HPDE6-E6E7 (cell line): ENCODE measurements at regions not wholly inside any gene's neighbourhood (a gene's known extent, or its start where the extent isn't known, plus 50 kb on each side); places are given as distances from the start of the nearest gene placed in this dataset.

Experiments used
- DNase-seq: peaks from one replicate; pipeline ENCODE4 v3.0.0; 2011; ENCODE audit warnings: missing footprints; ENCODE audit errors: extremely low spot score

DNA sequence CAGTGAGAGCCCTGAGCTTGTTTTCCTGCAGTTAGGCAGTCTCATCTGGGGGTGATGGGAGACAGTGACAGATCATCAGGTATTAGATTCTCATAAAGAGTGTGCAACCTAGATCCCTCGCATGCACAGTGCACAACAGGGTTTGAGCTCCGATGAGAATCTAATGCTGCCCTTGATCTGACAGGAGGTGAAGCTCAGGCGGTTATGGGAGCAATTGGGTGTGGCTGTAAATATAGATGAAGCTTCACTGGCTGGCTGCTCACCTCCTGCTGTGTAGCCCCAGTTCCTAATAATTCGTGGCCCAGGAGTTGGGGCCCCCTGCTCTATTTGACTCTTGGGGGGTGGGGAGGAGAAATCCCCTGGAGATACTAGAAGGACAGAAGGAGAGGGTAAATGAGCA lies 309.4 kb upstream of the STT3B start:
- no peak for DNase-seq

DNA sequence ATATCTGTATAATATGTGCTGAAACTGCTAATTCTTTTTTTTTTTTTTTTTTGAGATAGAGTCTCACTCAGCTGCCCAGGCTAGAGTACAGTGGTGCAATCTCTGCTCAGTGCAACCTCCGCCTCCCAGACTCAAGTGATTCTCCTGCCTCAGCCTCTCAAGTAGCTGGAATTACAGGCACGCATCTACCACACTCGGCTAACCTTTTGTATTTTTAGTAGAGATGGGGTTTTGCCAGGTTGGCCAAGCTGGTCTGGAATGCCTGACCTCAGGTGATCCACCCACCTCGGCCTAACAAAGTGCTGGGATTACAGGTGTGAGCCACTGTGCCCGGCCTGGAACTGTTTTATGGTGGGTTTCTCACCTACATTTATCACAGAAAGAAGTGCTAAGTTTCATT lies 307.8 kb upstream of the STT3B start:
- DNase-seq, result no peak

DNA sequence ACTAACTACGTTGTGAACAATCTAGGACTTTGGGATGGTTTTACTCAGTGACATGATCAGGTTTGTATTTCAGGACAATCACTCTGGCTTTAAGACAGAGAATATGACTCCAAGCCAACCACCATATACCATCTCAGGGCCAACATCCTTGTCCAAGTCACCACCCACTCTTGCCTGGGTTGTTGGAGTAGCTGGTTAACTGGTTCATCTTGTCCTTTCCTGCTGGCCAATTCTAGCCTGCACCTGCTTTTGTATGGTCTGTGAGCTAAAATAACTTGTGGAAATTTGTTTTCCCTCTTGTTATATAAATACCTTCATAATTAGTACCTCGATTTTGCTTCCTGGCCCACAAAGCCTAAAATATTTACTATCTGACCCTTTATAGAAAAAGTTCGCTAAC lies 306.8 kb upstream of the STT3B start:
- no peak for DNase-seq

DNA sequence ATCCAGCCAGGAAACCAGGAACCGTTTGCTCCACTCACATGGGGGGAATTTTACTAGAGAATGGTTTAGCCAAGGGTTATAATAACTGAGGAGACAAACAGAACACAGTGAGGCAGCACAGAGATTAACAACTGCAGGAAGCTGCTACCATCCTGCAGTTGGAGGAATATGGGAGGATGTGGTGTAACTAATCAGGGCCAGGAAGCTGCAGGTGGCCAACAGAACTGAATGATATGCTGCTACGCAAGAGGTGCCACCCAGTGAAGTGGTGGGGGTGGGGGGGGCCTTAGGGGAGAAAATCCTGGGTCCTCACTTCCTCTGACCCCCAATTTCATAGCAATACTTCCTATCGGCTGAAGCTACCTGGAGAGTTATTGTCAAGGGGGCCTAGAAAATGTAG lies 306.4 kb upstream of the STT3B start:
- DNase-seq, result no peak

DNA sequence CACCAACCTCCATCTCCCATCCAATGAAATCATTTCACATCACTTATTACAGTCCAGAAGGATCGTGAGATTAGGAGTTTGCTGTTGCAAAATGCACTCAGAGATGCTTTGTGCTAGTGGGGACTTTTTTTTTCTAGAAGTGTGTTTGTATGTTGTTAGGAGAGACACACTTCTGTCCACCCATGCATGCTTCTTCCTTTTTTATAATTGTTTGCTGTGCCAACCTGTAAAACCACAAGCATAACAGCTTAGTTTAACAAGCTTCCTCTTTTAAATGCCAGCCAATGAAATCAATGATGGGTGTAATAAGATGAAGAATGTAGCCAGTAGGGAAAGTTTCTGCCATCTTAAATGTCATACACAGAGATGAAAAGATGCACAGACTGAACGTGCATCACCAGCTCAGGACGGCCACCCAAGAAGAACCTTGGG lies 305.6 kb upstream of the STT3B start:
- no peak for DNase-seq

DNA sequence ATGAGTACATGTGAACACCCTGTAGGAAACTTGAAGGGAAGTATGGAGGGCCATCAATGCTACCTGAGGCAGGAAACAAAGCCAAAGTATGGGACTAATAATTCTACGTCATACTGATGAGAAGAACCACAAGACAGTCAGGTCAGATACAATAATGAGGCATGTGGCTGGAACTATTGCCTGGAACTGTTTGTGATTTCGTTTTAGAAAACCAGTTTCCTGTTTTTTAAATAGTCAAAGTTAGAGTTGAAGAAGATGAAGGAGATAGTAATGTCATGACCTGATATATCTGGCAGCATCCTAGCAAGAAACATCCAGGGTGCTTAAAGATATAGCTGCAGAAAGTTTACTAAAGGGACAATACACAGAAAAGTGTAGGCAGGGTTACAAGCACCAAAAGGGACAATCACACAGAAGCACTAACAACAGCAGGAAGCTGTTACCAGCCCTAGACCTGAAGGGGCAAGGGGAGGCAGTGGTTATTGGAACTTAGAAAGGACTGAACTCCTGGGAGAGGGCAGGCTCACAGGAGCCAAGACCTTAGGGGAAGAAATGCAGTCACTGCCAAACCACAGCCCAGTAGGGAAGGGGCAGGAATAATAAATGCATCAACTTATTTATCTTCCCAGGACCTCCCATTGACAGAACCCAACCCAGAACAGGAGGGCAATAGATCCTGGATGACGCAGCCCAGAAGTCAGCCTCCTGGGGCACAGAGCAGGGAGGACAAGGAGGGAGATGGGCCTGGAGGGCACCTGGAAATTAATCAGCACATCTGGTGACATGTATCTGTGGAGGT lies 302.1 kb upstream of the STT3B start:
- DNase-seq, result no peak

DNA sequence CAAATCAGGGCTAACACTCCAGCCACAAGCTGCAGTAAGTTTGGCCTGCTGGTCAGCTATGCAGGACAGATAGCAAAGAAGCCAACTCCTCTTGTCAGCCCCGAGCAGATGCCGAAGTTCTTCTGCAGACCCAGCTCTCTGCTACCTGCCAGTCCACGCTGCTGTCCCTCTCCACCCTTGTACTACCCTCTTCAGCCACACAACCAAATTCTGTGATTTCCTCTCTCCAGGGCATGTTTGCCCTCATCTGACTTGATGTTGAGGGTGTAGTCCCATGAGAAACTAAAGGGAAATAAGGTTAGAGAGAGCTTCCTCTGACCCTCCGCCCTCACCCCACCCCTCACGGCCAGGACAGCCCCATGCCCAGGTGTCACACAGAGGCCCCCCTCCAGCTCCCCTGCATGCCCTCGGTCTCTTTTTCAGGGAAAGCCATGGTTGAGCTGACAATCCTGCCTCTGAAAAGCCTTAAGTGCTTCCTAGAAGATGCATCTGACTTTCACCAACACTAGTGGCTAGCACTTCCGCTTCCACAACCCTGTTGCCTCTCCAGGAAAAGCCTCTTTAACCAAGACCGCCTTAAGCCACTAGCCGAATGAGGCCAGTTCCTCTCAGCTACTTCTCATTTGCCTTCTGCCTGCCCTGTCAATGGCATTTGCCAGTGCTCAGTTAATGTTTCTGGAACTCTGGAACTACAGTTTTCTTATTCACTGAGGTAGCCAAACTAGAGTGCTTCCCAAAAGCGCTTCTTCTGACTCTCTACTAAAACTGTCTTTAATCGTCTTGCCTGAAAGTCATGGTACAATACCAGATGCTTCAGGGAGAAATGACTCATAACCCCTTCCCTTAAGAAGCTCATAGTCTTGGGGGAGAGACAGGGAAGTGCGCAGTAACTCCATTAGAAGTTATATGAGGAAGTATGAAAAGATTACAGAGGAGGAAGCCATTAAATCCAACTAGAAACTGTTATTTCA lies 300.4 kb upstream of the STT3B start:
- no peak for DNase-seq

DNA sequence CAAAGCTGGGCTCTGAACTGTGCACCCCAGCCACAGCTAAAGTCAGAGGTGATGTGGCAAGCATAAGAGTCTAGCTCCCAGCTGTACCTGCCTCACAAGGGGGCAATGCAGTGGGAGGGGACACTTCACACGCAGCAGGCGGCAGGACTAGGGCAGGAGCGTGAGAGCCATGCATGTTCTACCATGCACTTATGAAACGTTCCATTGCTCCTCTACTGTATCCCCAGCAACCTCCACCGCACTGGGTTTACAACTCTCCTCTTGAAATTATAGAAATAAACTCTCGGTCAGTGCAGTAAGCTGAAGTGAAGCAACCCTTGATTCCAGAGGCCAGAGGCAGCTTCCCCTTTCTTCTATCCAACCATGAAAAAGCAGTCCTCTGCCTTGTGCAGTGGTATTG lies 298.6 kb upstream of the STT3B start:
- DNase-seq, result no peak

DNA sequence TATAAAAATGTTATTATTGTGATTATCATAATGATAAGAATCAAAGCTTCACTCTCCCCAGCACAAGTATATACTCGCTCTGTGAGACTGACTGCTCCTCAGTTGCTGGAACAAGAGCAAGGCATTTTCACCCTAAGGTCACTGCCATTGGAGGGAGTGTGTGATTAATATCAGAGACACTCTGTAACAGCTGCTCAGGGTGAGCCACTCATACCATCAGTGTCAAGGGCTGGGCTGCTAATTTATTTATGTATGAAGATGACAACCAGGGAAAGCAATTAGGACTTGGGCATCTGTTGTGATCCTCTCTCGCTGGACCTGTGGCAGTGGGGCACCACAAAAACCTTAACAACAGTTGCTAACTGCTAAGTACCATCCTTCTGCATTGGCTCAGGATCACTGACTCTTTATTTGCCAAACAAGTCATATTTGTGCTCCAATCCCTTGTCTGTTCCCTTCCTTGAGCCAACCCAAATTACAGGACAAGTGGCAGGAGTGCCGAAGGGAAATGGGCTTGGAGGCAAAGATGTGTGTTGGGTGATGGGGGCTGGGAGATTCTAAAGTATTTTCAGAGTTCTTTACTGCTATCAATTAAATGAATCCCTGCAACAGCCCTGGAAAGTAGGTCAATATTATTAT lies 297.5 kb upstream of the STT3B start:
- no peak for DNase-seq

DNA sequence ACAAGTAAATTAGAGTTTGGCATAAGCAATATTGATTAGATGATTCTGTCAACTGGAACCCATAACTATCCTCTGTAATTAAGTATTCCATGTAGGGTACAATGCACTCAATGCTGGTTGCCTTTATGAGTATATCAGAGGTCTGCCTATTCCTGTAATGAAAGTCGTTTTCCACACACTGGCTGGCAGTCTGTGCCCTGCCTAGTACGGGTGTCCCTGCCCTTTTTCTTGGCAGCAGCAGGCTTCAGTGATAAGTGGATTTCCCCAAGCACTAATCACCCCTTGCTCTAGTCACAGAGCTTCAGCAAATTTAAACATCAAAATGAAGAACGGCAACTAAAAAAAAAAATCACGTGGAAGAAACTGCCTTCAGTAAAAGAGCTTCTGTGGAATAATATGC lies 294.8 kb upstream of the STT3B start:
- DNase-seq, result no peak

DNA sequence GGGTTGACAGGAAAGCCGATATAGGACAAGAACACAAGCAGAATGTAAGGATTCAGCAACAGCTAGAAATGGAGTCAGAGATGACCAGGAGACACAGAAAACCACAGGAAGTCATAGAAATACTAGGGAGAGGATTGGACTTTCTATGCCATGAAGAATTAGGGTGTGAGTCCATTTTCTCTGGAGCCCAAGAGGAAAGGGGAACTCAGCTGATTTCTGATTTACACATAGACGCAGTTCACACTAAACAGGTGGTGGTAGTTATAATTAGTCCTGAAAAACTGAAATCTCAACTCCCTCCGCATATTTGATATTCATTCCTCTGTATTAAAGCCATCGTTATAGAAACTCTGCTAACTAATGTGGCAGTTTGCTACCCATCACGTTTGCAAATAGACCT lies 292.7 kb upstream of the STT3B start:
- no peak for DNase-seq

DNA sequence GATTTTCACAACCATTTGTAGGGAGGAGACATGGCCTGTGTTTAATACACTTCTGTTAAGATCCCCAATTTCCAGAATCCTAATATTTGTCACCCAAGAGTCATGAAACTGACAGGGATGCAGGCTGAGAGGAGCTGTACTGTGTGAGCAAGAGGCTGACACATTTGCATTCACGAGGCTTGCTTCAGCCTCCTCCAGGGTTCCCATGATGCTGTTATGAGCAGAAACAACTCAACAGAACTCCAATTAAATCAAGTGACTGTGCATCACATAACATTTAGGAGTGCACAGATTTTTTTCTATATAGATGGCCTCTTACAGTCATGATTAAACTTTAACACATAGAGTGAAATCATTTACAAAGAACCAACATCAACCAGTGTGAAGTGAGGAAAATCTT lies 292.3 kb upstream of the STT3B start:
- no peak for DNase-seq

DNA sequence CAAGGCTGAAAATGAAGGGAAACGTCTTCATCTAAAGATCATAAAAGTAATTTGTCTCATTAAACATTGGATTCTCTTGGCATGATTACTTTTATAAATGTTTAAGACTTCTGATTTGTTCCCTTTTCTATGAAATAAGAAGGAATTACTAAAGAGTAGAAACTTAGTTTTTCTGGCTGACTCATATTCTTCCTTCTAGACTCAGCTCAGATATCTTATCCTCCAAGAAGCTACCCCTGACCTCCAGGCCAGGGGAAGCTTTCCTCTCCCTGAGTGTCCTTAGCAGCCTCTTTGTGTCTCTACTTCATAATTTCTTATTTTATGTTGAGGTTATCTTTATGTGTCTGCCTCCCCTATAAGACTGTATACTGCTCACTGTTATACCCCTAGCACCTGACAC lies 291.9 kb upstream of the STT3B start:
- no peak for DNase-seq

DNA sequence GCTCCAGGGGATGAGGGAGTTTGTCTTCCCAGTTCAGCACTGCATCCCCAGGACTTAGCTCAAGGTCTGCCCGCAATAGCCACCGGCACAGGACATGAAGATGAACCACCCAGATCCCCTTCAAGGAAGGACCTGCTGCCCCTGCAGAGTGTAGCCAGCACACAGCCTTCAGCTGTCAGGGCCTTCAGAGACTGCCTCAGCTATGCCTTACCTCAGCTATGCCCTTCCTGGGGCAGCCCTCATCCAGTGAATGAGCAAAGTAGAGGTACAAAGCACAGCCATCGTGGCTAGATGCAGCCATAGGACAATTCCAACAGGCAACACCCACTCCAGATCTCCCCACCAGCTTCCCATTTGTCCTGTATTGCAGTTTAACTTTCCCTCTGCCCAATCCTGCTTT lies 291.2 kb upstream of the STT3B start:
- DNase-seq, result no peak

DNA sequence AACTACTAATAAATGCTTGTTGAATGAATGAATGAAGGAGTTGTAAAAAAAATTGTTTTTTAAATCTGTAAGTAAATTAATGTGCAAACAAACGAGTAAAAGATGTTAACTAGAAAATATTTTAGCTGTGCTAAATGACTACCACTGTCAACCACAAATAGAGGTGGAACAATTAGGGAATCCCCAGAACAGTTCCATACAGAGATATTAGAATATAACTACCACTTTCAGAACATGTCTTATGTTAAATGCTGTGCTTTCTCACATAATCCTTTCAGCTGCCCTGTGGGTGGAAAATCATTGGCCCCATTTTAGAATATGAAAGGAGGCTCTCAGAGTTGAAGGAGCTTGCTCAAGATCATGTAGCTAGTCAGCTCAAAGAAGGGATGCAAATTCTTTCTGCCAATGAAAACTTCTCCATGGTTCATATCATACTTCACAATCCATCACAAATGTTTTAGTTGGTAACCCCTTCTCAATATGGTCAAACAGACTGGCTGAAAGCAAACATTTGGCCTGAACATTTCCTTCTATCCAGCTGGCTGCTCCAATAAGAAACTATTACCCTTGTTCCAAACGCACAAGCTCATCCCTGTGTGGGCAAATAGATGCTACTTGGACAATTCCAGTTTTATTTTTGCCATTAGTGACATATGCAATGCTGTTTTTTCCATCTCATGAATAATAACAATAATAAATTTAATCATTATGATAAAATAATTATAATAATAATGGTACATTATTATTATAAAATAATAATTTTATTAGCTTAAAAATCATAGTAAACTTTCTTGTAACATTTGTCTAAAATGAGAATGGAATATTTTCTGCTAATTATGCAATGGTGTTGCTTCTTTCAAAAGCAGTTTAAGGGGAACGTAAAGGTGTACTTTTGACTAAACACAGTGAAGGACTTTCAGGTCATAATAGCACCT lies 290.4 kb upstream of the STT3B start:
- no peak for DNase-seq

DNA sequence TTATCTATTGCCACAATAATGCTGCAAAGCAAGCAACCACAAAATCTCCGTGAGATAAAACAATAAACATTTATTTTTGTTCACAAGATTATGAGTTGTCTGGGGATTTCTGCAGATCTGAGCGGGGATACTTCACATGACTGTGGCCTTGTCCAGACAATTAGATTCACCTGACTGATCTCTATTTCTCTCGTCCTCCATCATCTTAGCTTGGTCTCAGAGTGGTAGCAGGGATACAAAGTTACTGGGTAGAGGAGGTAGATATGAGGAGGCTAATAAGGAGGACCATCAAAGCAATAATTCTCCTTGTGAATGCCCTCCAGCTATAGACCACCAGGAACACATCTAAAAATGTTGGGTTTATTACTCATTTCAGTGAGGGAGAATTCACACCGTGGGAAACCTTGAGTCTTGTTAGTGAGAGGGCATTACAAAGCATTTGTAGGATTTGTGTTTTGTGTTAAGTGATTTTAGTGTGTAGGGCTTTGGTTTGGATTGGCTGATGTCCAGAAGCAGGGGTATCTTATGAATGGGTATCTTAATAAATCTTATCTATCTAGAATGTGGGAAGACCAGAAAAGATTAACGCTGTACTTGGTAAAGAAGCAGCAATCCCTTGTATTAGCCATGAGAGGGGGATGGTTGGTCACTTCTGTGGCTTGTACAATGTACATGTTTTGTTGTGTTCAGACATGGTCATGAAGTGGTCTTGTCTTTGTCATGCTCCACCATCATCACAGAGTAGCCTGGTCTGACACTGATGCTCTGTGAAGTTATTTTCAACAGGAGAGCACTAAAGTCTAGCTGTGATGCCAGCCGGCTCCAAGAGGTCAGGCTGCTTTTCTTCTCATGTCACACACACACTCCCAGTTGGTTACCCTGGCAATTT lies 287.6 kb upstream of the STT3B start:
- no peak for DNase-seq

DNA sequence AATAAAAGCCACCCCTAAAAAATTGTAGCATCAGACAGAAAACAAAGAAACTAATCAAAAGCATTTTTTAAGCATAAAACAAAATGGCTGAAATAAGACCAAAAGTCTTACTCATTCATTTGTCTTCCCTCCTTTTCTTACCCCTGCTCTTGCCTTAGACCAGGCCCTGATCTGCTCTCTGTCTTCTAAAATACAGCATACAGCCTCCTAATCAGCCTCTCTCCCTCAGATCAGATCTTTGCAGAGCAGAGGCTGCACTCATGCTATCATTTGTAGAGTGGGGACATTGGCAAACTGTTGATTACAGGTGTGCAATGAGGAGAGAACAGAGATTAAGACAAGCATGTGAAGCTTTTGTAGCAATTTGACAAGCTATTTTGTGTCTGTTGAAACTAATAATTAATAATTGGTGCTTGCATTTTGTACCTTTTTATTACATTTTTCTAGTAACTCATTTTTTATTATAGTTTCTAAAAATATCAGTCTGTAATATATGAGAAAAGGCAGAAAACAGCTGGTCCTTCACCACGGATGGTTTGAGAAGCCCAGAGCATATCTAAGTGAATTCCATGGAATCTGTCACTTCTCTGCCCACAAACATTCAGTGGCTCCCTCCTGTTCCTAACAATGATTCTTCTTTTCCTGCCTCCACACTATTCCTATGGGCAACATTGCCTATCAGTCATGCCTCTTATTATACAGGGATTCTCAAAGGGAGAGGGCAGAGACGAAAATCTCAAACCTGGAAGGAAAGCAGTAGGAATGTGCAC lies 286.2 kb upstream of the STT3B start:
- no peak for DNase-seq

DNA sequence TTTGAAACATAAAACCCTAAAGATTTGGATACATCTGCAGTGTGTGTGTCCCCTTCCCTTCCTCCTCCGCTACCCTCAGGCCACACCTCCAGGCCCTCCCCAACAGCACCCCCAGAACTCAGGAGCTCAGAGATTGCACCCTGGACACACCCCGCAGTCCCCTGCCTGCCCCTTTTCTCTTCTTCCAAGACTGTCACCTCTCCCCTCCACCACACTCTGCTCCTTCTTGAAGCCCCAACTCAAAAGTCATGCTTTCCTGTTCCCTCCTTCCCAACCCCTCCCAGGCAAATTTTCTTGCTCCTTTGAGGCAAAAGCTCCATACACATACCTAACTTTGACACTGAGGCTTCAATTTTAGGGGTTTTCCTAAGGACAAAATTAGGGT lies 285.7 kb upstream of the STT3B start:
- no peak for DNase-seq

DNA sequence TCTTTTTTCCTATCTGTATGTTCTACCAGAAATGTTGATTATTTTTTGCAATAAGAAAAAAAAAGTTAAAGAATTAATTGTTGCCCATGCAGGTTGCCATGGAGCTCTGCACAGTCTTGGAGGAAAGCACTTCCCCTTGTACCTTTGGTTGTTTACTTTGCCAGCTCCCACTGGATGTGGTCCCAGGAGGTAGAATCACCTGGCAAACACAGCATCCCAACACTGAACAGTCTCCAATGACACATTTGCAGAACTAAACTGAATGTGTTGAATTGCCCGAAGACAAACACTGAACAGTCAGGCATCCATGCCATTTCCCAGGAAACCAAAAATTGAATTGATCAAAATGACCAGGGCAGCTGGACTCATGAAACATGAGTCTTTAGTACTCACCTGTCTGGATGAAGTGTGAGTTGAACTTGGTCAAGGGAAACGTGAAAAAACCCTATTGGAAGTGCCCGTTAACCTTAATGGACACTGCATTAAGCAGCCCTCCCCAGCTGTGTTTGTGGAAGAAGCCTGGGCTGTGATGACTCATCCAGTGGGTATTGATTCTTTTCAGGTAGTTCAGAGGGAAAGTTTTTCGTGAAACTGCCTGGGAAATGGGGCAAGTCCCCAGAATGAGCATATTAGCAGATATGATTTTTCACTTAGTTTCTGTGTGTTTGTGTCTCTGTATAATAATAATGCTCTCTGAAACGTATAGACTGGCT lies 284.7 kb upstream of the STT3B start:
- peak; percentile 4 for DNase-seq
